Heart right ventricle (tissue), 16 donors: ENCODE measurements at regions not wholly inside any gene's neighbourhood (a gene's known extent, or its start where the extent isn't known, plus 50 kb on each side); places are given as distances from the start of the nearest gene placed in this dataset.
"Not testable (repeated sequence)": the region's sequence is repeated elsewhere in the genome, so short reads cannot be mapped to it uniquely, and the experiment has no call there.

Experiments
- ATAC-seq, 8 donors: fragments of 200-7000 bp; cut with Tn5 transposase; one replicate each; pipeline ENCODE4 v1.9.1; 2020; ENCODE audit warnings: mild to moderate bottlenecking in 8 of 8, moderate library complexity in 8 of 8, moderate number of reproducible peaks in 1 of 8
- DNase-seq, 2 donors: peaks; one replicate each; pipeline ENCODE4 v3.0.0-alpha.2; 2020
- H3K27ac ChIP-seq, 10 donors: fragments of 200-600 bp; sonication (generic) in 2 of 10; one replicate each; pipeline versions ENCODE4 v1.5.0 to v1.8.0; 2020 to 2022; ENCODE audit warnings: mild to moderate bottlenecking in 3 of 10
- H3K27me3 ChIP-seq, 7 donors: fragments of 200-600 bp; one replicate each; pipeline ENCODE4 v1.8.0; 2021 to 2022; ENCODE audit warnings: mild to moderate bottlenecking in 2 of 7
- H3K36me3 ChIP-seq, 9 donors: fragments of 200-600 bp; sonication (generic) in 1 of 9; one replicate each; pipeline versions ENCODE4 v1.5.0 to v1.8.0; 2020 to 2022; ENCODE audit warnings: mild to moderate bottlenecking in 2 of 9
- H3K4me1 ChIP-seq, 9 donors: fragments of 200-600 bp; sonication (generic) in 1 of 9; one replicate each; pipeline versions ENCODE4 v1.5.0 to v1.8.0; 2020 to 2022; ENCODE audit warnings: mild to moderate bottlenecking in 4 of 9
- H3K4me3 ChIP-seq, 10 donors: fragments of 200-600 bp; sonication (generic) in 2 of 10; one replicate each; pipeline versions ENCODE4 v1.5.0 to v1.8.0; 2020 to 2022; ENCODE audit warnings: mild to moderate bottlenecking in 7 of 10, moderate library complexity in 2 of 10
- H3K9me3 ChIP-seq, 11 donors: fragments of 200-600 bp in 10 of 11; sonication (generic) in 2 of 11; one replicate each; pipeline versions ENCODE4 v1.5.0 to v1.8.0; 2013 to 2022; ENCODE audit warnings: mild to moderate bottlenecking in 2 of 11, control low read depth in 1 of 11, moderate library complexity in 1 of 11
- CTCF ChIP-seq, 9 donors: fragments of 200-600 bp; sonication (generic) in 2 of 9; IDR thresholded peaks; one replicate each; pipeline versions ENCODE4 v1.5.0 to v1.8.0; 2021 to 2022; ENCODE audit warnings: antibody characterized with exemption in 9 of 9, mild to moderate bottlenecking in 5 of 9, moderate library complexity in 1 of 9
- WGBS, 2 donors: extraction: QIAGEN DNeasy Blood & Tissue Kit; methylation state at CpG; one replicate each; pipeline ENCODE4 v1.1.7; 2013; ENCODE audit warnings: inconsistent platforms in 1 of 2; 5-methylcytosine and 5-hydroxymethylcytosine counted together
- intact Hi-C, 10 donors: fragments of 100-400 bp; cut with DNase I; formaldehyde crosslinking; loops; one replicate each; pipeline versions ENCODE4 v1.11.1 to v1.14.2; 2022
- donor health status: Arrhythmogenic right ventricular cardiomyopathy.
- donor health status: ischemic (EF 13 %, LVEDD 7.1; RV severe dilation, severe dysfunction).
- donor health status: healthy with polysubstance abuse.
- donor health status: DM: no; HTN: yes; CAD: no.
- donor health status: DM: no; HTN: no; CAD: no.
- donor health status: ischemic (EF 25% LVEDD 6.9; RV normal size, moderate dysfunction).
- donor health status: ischemic (EF 25% LVEDD 5.7; RV mildly dilated, moderate dysfunction).
- donor health status: healthy.
- donor health status: DM: yes; HTN: yes; CAD: no.
- donor health status: Ischemic cardiomyopathy.
- donor health status: ischemic (EF 35%, LVEDD 5.7; RV mildly dilated, moderate dysfunction).
- donor health status: nonischemic (EF 11% LVEDD 7.7; RV severe dilation, severe dysfunction).
- donor health status: DM: yes; HTN: yes; CAD: no.
- donor health status: PGD.
- donor health status: ischemic (EF 29% LVEDD 5.4; RV normal size, mild dysfunction).
- donor health status: nonischemic (EF 23%, LVEDD 6.1; RV moderate dilation, normal function).

- Histone ChIP-seq H3K4me3 (no peak overlapping the region), H3K27me3 (peaks cover 0 to 4% (median 0%) of the 10 kb centered on the region in 7 donors), H3K9me3 (no peaks in the 10 kb centered on the region), H3K27ac (no peak overlapping the region), H3K4me1 (no peaks in the 10 kb centered on the region), H3K36me3 (no peaks in the 10 kb centered on the region)
- no peak for DNase-seq
- WGBS, 2 donors: 62 to 85% methylated on average over 10 of the region's 10 CpGs
- no peak for TF ChIP-seq CTCF (IDR thresholded peaks at IDR 0.05)
- intact Hi-C loops: no loop called here
- ATAC-seq: no peak
Observed at GRCh38 chr2:106323337-106324013, 129.4 kb upstream of the UXS1 start.

- intact Hi-C loops: no loop called here
- ATAC-seq (no peak), DNase-seq (no peak)
- Histone ChIP-seq H3K36me3 (no peaks in the 10 kb centered on the region), H3K4me3 (no peak overlapping the region), H3K4me1 (no peaks in the 10 kb centered on the region), H3K27ac (no peak overlapping the region), H3K27me3 (peaks cover 0 to 4% (median 0%) of the 10 kb centered on the region in 7 donors), H3K9me3 (no peaks in the 10 kb centered on the region)
- no peak for TF ChIP-seq CTCF (IDR thresholded peaks at IDR 0.05)
- WGBS, 2 donors: 64 to 86% methylated on average over 4 to 5 of the region's 5 CpGs
Observed at GRCh38 chr2:106322281-106322680, 128.2 kb upstream of the UXS1 start.

- 93 to 97% methylated on average over 2 of the region's 2 CpGs for WGBS, 2 donors
- ATAC-seq: not testable (repeated sequence)
Observed at GRCh38 chr2:106320439-106320838, 126.3 kb upstream of the UXS1 start.

GRCh38 chr2:106316915-106317314 is 122.8 kb upstream of the UXS1 start:
- intact Hi-C loops: no loop called here
- TF ChIP-seq CTCF (IDR thresholded peaks at IDR 0.05): no peak
- Histone ChIP-seq H3K9me3 (no peaks in the 10 kb centered on the region), H3K27ac (no peak overlapping the region), H3K4me1 (no peaks in the 10 kb centered on the region), H3K36me3 (no peaks in the 10 kb centered on the region), H3K4me3 (no peak overlapping the region), H3K27me3 (no peaks in the 10 kb centered on the region)
- DNase-seq (no peak), ATAC-seq (no peak)
- WGBS, 2 donors: 90 to 100% methylated on average over 2 of the region's 2 CpGs

More at GRCh38 chr2:106320439-106320838, 126.3 kb upstream of the UXS1 start:
- H3K4me1 ChIP-seq, intact Hi-C loops, H3K27me3 ChIP-seq, H3K4me3 ChIP-seq, H3K9me3 ChIP-seq, H3K36me3 ChIP-seq, DNase-seq, H3K27ac ChIP-seq: not testable (repeated sequence)

DNA sequence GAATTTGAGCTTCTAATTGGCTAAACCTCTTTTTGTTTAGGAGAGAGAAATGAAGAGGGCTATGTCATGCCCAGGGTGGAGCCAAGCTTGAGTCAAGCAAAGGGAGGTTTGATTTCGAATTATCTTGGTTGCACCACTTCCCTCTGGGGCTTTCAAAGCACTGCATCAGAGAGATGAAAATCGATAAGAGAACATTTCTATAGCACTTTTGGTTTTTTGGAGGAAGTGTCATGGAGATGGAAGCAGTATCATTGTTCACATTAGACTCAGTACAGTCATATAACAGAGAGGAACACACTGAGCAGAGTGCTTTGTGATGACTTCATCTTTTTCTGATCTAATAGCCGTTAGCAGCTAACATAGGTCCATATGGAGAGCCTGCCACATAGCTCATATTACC is 120.3 kb upstream of the UXS1 start:
- 73 to 74% methylated on average over 3 of the region's 3 CpGs for WGBS, 2 donors
- H3K27ac ChIP-seq: no peak overlapping the region
- intact Hi-C loops: no loop called here

More for the DNA sequence above, 120.3 kb upstream of the UXS1 start:
- H3K27me3 ChIP-seq: peaks cover 0 to 9% (median 0%) of the 10 kb centered on the region in 7 donors
- no peak overlapping the region for H3K4me3 ChIP-seq
- DNase-seq (no peak), ATAC-seq (no peak)
- H3K9me3 ChIP-seq: no peaks in the 10 kb centered on the region
- H3K36me3 ChIP-seq: no peaks in the 10 kb centered on the region
- no peak for TF ChIP-seq CTCF (IDR thresholded peaks at IDR 0.05)
- no peaks in the 10 kb centered on the region for H3K4me1 ChIP-seq
